ENCODE measurements at regions not wholly inside any gene's neighbourhood (a gene's known extent, or its start where the extent isn't known, plus 50 kb on each side); places are given as distances from the start of the nearest gene placed in this dataset.

GRCh38 chr7:112864380-112864779 lies 74.2 kb upstream of the TMEM168 start:
- Histone ChIP-seq H3K9me3 (ENCODE audit: insufficient read depth in 2 of 2, low read depth in 1 of 2, low read length in 1 of 2) (peaks cover 2 to 9% of the 10 kb centered on the region in 2 experiments; a peak in 2 of 4 replicates), H3K79me2 (ENCODE audit: control insufficient read depth in 1 of 2, insufficient read depth in 2 of 2, low read length in 2 of 2) (peaks cover 0 to 8% of the 10 kb centered on the region in 2 experiments; a peak in 2 of 4 replicates), H3K14ac (ENCODE audit: insufficient read length) (no peak overlapping the region), H3K27ac (ENCODE audit: low read depth, low read length) (no peak overlapping the region), H3K9ac (replicated peaks in 1 of 4; ENCODE audit: extremely low read depth in 1 of 4, low read depth in 3 of 4, low read length in 3 of 4) (no peak overlapping the region), H3K4me1 (replicated peaks in 1 of 4; ENCODE audit: control insufficient read depth in 3 of 4, insufficient read depth in 4 of 4, low read length in 3 of 4) (peaks cover 0 to 2% (median 0%) of the 10 kb centered on the region in 4 experiments; a peak in 1 of 7 replicates), H2BK20ac (ENCODE audit: low read length) (no peak overlapping the region), H2BK15ac (ENCODE audit: low read length) (no peak overlapping the region), H4K8ac (ENCODE audit: extremely low read depth, insufficient read depth, low read length) (no peak overlapping the region), H2BK12ac (ENCODE audit: low read depth, low read length) (no peak overlapping the region), H3K18ac (ENCODE audit: extremely low read depth, low read length) (no peak overlapping the region), H3K79me1 (ENCODE audit: low read depth, low read length) (no peaks in the 10 kb centered on the region), H3K4me3 (ENCODE audit: extremely low read depth in 1 of 4, insufficient read depth in 2 of 4, low read depth in 3 of 4, low read length in 4 of 4) (no peak overlapping the region), H3K4ac (replicated peaks; ENCODE audit: insufficient read length, low read depth, low read length) (no peak overlapping the region), H3K23me2 (ENCODE audit: low read depth, low read length) (no peaks in the 10 kb centered on the region), H2BK5ac (ENCODE audit: low read depth, low read length) (no peak overlapping the region), H2AK5ac (ENCODE audit: low read depth, low read length) (no peak overlapping the region), H4K5ac (ENCODE audit: insufficient read length, low read depth, low read length) (no peak overlapping the region), H4K20me1 (replicated peaks in 1 of 2; ENCODE audit: control insufficient read depth in 1 of 2, insufficient read depth in 2 of 2, low read length in 2 of 2) (no peaks in the 10 kb centered on the region), H3K56ac (replicated peaks; ENCODE audit: insufficient read length, low read depth, low read length) (no peak overlapping the region), H2BK120ac (replicated peaks; ENCODE audit: low read depth, low read length) (no peak overlapping the region), H4K91ac (replicated peaks; ENCODE audit: insufficient read length, low read length) (no peak overlapping the region), H3K27me3 (replicated peaks in 1 of 4; ENCODE audit: control insufficient read depth in 3 of 4, extremely low read depth in 1 of 4, insufficient read depth in 3 of 4, low read length in 3 of 4) (no peaks in the 10 kb centered on the region), H3K36me3 (ENCODE audit: control insufficient read depth in 2 of 4, insufficient read depth in 4 of 4, low read length in 3 of 4) (0 out of 8 replicates have a peak, but pooled peaks cover 0 to 3% (median 0%) of the 10 kb centered on the region in 4 experiments), H2AFZ (ENCODE audit: low read length) (no peak overlapping the region), H3K23ac (ENCODE audit: insufficient read length) (no peak overlapping the region), H3K4me2 (ENCODE audit: insufficient read depth in 1 of 2, low read depth in 2 of 2, low read length in 2 of 2) (no peak overlapping the region)
- POLR2A ChIA-PET (ENCODE audit: partially characterized antibody): no interaction called here
- FAIRE-seq (no peak), DNase-seq (ENCODE audit: low read depth in 1 of 2, low spot score in 2 of 2) (no peak)
- CTCF ChIA-PET (ENCODE audit: partially characterized antibody): no interaction called here
- TF ChIP-seq PHF8 (conservative IDR thresholded peaks at IDR 0.05; ENCODE audit: low read depth, low read length): no peak
- TF ChIP-seq TAF1 (IDR thresholded peaks at IDR 0.05; ENCODE audit: low read depth, low read length): no peak
- TF ChIP-seq CBX8 (IDR thresholded peaks at IDR 0.05; ENCODE audit: borderline replicate concordance, low read depth, low read length): no peak
- TF ChIP-seq BACH1 (IDR thresholded peaks at IDR 0.05; ENCODE audit: low read length): no peak
- no peak for TF ChIP-seq TBP (IDR thresholded peaks at IDR 0.05; ENCODE audit: low read depth, low read length)
- no peak for TF ChIP-seq SP1 (IDR thresholded peaks at IDR 0.05; ENCODE audit: low read depth, low read length)
- no peak for TF ChIP-seq RXRA (IDR thresholded peaks at IDR 0.05; ENCODE audit: insufficient read depth, low read depth, low read length)
- TF ChIP-seq JUND (IDR thresholded peaks at IDR 0.05; ENCODE audit: low read length): no peak
- no peak for TF ChIP-seq NANOG (IDR thresholded peaks at IDR 0.05; ENCODE audit: insufficient read depth, low read depth, low read length, poor library complexity, severe bottlenecking)
- no peak for TF ChIP-seq HDAC6 (IDR thresholded peaks at IDR 0.05; ENCODE audit: low read depth, low read length)
- no peak for TF ChIP-seq CREB1 (IDR thresholded peaks at IDR 0.05)
- no peak for TF ChIP-seq ZNF274 (IDR thresholded peaks at IDR 0.05; ENCODE audit: borderline replicate concordance, extremely low read depth, low read length)
- TF ChIP-seq POU5F1 (IDR thresholded peaks at IDR 0.05; ENCODE audit: low read depth, low read length): no peak
- TF ChIP-seq SP2 (IDR thresholded peaks at IDR 0.05; ENCODE audit: low read length): no peak
- TF ChIP-seq POLR2A (IDR thresholded peaks at IDR 0.05; ENCODE audit: control extremely low read depth in 1 of 2, low read depth in 2 of 2, low read length in 2 of 2): no peak
- TF ChIP-seq KDM5A (IDR thresholded peaks at IDR 0.05; ENCODE audit: low read length): no peak
